AG04449 (cell line): ENCODE measurements at regions not wholly inside any gene's neighbourhood (a gene's known extent, or its start where the extent isn't known, plus 50 kb on each side); places are given as distances from the start of the nearest gene placed in this dataset.
"Not testable (repeated sequence)": the region's sequence is repeated elsewhere in the genome, so short reads cannot be mapped to it uniquely, and the experiment has no call there.

Experiments used
- CTCF ChIA-PET: fragments of 350-600 bp; formaldehyde crosslinking; extraction: SDS; loops from one replicate; lab custom pipeline; 2021; ENCODE audit warnings: antibody characterized with exemption; lab: Yijun Ruan, JAX
- POLR2A ChIA-PET: fragments of 400-600, 350-600 bp; formaldehyde crosslinking; extraction: SDS; loops from one replicate; lab custom pipeline; 2020; ENCODE audit warnings: antibody characterized with exemption, inconsistent platforms; lab: Yijun Ruan, JAX
- DNase-seq: peaks from one replicate; pipeline ENCODE4 v3.0.0-alpha.2; 2010; ENCODE audit warnings: low read depth, low spot score
- H3K4me3 ChIP-seq: 2 replicates; pipeline ENCODE4 v1.5.1; 2011; ENCODE audit warnings: low read depth, mild to moderate bottlenecking, control low read depth, low read length

DNA sequence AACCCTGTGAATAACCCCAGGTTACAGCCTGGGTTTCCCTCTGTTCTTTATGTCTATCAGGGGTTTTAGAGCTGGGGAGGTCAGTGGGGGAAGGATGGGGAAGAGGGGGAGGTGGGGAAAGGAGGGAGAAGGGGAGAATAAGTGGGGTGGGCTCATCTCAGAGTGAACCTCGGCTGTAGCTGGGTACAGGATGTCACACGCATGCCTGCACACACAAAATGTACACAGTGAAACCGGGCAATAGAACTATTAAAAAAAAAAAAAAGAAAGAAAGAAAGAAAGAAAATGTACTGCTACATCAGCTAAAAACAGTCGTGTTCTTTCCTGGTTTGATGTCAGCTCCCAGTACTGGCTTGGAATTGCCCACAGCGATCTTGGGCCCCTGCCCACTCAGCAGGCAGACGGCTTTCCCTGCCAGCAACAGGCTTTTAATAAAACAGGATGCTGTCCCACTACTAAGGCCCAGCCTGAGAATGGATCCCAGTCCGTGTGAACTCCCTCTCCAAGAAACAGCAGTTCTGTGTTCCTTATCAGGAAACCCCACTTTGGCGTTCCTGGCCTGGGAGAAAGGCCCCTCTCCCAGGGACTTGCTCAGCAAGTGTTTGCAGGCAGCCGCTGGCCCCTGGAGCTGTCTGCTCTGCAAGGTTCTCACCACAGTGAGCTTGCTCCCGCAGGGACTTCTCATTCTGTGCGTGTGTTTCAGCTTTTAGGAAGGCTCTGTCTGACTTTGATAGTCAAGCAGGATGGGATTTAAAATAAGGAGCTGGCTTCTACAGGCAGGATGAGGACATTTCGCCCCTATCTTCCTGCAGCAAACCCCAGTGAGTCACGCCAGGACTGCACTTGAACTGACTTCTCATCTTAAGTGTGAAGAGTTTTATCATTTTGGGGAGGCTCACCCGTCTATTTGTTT lies 225.6 kb downstream of the BCL2L11 start:
- DNase-seq, CTCF ChIA-PET, POLR2A ChIA-PET, H3K4me3 ChIP-seq: not testable (repeated sequence)

DNA sequence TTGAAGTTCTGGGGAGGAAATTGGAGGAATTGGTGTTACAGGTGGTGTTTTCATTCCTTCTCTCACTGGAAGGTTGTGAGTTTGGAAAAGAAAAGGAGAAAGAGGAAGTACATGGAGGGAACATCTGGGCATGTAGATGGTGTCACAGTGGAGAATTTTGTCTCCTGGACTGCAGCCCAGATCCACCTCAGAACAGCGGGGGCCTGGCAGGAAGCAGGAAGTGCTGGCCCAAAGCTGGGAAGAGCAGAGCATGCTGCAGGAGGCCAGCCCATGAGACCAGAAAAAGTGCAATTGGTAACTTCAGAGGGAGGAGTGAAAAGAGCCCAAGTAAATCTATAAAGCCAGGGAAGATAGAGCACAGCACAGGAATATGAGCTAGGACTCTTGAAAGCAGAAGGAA lies 227.0 kb downstream of the BCL2L11 start:
- CTCF ChIA-PET, H3K4me3 ChIP-seq, DNase-seq, POLR2A ChIA-PET: not testable (repeated sequence)

DNA sequence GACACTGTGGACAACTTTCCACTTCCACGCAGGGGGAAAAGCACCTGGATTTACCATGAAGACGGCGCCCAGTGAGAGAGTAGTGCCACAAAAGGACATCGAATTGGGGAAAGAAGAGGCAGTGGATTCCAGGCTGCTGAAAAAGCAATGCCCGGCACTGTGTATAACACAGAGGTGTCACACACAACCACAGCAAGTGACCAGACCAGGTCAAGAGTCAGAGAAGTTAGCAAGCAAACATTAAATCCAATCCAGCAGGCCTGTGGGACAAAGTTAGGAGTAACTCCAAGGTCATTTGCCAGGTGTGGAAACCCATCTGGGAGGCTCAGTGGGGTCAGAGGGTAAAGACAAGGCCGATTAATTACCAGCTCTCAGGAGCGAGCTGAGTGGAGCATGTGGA lies 227.6 kb downstream of the BCL2L11 start:
- CTCF ChIA-PET, DNase-seq, POLR2A ChIA-PET, H3K4me3 ChIP-seq: not testable (repeated sequence)

DNA sequence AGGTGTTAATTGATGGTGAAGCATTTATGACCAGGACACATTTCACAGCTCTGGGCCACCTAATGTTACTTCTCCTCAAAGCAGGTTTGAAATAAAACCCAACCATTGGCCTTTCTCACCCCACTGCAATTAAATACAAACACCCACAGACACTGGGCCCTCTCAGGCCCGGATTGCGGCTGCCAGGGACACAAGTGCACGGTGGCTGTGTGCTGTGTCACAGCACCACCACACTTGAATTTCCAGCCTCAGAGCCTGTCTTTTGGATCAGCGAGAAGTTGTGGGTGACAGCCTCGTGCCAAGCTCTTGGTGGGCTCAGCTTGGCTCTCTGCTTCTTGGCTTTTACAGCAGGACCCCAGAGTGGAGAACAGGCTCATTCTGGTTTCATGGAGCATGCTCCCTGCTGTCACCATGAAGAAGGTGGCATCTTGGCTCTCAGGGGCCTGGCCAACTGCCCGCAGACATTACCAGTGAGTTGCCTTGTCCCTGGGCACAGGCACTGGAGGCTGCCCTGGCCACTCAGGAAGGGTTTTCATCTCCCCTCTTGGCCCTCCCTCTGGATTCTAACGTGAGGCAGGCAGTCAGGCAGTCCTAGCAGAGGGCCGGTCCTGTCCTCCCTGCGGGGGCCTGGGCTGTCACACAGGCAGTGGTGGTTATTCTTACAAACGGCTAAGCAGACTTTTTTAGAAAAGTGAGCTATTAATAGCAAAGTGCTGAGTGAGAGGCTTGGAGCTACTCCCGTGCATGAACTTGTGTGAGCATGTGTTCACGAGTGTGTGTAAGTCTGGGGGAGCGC lies 234.5 kb downstream of the BCL2L11 start:
- DNase-seq, CTCF ChIA-PET, POLR2A ChIA-PET, H3K4me3 ChIP-seq: not testable (repeated sequence)

DNA sequence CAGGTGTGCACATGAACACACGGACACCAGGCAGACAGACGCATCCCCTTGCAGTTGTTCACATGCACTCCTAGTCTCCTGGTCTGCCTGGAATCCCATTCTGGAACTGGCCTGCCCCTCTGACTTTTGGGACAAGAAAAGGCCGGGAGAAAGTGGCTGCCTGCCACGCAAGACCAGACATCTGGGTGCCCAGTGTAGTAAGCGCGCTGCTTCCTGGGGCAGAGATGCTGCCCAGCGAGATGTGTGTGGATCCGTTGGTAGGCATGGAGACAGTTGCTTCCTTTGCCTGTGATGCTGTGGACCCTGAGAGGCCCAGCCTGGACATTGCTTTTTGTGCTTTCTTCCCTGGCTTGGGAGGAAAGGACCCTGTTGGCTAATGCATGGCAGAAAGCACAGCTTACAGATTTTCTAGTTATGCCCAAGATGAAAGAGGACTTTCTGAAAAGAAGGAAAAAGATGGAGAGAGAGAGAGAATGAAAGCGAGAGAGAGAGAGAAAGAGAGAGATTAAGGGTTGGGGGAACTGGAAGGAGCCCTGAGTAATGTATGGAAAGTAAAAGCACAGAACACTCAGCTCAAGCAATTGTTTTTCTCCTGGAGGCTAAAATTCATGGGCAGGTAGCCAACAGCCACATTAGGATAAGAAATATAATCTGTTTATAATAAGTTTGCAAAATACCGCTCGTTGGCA lies 235.3 kb downstream of the BCL2L11 start:
- H3K4me3 ChIP-seq, CTCF ChIA-PET, POLR2A ChIA-PET, DNase-seq: not testable (repeated sequence)

DNA sequence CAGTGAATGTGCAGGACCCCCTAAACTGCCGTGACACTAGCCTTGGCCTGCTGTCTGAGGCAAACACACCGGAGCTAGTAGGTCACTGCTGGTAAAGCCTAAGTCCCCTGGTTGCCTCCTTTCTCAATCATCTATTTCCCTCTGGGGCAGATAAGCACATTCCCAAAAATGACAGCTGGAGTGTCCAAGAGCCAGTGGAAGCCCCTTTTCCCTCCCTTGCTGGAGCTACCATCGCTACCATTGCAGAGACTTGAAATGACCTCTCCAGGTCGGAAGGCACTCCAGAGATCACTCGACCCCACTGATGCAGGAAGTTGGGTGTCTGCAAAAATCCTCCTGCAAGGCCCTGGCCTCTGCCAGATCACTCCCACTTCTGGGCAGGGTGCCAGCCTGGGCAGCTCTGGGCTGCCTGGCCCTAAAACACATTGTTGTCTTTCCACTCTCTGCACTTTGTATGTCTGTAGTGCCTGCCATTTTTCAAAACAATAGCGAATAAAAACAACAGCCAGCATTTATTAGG lies 235.9 kb downstream of the BCL2L11 start:
- POLR2A ChIA-PET, CTCF ChIA-PET, DNase-seq: not testable (repeated sequence)

DNA sequence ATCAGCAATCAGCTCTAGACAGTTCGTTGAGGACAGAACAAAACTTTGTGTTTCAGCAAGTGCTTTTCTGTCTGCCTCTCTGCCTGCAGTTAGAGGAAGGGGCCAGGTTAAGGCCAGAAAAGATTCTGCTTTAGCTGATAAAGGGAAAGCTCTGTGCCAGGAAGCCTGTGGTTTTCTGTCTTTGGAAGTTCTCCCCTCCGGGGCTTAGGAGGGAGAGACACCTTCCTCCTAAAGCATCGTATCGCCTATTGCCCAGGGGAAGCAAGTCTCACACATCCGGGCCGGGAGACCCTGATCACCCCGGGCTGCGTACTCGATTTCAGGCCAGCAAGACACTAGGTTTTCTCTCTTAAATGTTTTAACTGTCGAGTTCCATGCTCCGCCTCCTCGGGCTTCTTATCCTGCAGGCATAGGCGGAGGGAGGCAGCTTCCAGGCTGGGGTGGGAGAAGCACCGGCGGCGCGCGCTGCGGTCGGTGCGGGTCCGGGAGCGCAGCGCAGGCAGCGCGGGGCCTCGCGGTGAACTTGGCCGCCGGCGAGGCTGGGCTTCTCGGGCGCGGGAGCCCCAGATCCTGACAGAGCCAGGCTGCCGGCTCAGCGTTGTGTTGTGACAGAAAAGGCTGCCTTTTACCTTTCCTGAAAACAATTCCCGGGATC lies 245.4 kb downstream of the BCL2L11 start:
- POLR2A ChIA-PET, DNase-seq, CTCF ChIA-PET, H3K4me3 ChIP-seq: not testable (repeated sequence)

More for the DNA sequence above, 235.9 kb downstream of the BCL2L11 start:
- not testable (repeated sequence) for H3K4me3 ChIP-seq

DNA sequence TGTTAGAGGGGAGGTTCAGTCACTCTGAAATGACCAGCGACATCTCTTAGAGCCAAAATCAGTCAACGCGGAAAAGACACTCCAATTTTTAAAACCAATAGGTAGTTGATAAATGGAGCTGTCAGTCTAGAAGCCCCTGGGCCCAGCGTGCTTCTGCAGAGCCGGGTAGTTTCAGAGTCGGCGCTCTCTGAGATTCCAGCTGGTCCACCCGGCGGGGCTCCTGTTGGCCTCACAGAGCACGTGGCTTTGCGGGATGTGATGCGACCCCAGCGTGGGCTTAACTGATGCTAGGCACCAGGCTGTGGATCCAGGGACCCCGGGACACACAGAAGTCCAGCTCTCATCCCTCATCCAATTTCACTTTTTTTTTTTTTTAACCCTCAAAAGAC lies 245.9 kb downstream of the BCL2L11 start:
- DNase-seq, CTCF ChIA-PET, H3K4me3 ChIP-seq, POLR2A ChIA-PET: not testable (repeated sequence)

DNA sequence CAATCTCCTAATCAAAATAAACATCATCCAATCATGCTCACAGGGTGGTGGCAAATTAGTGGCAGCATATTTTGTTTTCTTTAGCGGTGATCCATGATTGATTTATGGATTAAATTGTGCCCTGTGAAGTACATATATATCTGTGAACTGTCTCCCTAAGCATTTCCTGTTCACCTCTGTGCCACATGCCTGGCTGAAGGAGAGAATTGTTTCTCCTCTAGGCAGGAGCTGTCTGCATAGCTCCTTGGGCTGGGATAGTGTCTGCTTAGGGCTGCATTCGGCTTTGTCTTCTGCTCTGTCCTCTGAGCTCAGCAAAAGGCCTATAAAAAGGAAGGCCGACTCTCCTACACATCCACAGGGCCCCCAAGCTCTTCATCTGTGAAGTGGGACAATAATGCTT lies 246.4 kb downstream of the BCL2L11 start:
- POLR2A ChIA-PET, CTCF ChIA-PET, H3K4me3 ChIP-seq, DNase-seq: not testable (repeated sequence)

DNA sequence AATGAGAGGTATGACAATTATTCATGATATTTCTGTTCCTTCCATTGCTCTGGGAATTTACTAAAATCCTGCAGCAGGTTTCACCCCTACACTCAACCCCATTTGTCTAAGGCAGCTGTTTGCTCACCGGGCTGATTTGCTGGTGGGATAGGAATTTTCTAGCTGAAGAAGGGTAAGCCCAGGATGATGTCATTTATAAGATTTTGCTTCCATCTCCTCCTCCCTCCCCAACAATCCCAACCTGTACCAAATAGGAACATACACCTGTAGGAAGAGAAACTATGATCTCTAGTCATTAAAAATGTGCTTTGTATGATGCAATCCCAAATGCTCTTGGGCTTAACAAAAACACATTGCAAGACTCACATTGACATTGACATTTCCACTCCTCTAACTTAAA lies 247.2 kb downstream of the BCL2L11 start:
- CTCF ChIA-PET, H3K4me3 ChIP-seq, POLR2A ChIA-PET: not testable (repeated sequence)
- DNase-seq, result peak; percentile 2

DNA sequence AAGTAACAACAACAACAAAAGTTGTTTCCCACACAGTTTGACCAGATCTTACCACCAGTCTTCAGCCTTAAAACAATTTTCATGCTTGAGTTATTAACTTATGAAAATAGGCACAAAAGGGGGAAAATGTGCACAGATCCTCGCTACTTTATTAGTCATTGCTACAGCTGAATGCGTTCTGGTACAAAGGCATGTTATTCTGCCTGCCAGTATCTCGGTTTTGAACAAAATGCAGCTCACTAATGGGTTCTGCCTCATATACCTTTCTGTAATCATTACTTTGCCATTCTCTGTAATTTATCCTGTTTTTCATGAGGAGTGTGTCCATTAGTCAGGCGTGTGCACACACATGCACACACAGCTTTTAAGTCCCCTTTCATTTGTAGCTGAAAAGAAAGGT lies 247.6 kb downstream of the BCL2L11 start:
- DNase-seq, CTCF ChIA-PET, H3K4me3 ChIP-seq, POLR2A ChIA-PET: not testable (repeated sequence)

DNA sequence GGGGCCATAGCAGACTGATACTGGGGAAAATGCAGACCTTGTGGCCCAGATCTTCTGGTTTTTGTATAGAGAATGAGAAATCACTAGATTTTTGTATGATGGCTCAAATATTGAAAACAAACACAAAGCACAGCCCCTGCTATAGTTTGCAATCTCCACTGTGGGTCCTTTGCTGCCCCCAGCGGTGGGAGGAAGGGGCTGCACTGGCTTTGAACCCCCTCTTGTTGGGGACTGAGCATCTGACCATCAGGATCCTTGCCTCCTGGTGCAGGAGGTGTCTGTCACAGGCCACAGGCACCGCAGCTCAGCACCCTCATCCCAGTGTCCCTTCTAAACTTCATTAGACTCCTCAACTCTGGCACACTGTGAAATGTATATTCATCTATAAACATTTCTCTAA lies 252.3 kb downstream of the BCL2L11 start:
- POLR2A ChIA-PET, DNase-seq, H3K4me3 ChIP-seq, CTCF ChIA-PET: not testable (repeated sequence)

DNA sequence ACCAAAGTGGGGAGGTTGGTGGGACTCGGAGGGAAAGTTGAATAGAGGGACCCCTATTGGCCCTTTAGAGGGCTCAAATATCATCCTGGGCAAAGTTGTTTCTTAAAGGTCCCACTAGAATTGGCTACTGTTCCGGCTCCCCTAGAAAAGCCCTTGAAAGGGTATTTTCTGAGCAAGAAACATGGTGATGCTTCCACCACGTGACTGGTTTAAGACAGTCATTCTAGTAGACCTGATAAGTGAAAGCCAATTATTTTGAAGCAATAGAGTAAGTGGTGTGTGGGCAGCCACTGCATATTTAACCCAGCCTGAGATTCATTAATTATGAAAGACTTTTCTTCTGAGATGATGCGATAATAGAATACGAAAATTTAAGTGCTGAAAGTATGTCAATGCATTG lies 253.3 kb downstream of the BCL2L11 start:
- DNase-seq, POLR2A ChIA-PET, H3K4me3 ChIP-seq, CTCF ChIA-PET: not testable (repeated sequence)

DNA sequence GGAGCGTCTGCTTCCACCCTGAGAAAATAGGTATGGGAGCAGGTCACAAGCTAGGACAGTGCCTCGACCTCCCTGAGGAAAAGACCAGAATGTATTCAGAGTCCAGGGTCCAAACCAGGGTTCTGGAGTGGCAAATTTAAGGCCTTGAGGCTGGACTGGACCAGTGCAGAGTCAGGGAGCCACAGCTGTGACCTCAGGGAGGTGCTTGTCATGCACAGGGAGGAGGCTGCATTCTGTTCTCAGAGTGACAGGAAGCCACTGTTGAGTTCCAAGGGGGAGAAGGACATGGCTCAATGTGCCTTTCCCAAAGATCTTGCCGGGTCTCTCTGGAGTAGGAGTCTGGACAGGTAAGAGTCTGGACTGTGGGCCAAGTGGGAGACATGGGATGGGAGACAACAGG lies 254.0 kb downstream of the BCL2L11 start:
- CTCF ChIA-PET, H3K4me3 ChIP-seq, DNase-seq, POLR2A ChIA-PET: not testable (repeated sequence)

DNA sequence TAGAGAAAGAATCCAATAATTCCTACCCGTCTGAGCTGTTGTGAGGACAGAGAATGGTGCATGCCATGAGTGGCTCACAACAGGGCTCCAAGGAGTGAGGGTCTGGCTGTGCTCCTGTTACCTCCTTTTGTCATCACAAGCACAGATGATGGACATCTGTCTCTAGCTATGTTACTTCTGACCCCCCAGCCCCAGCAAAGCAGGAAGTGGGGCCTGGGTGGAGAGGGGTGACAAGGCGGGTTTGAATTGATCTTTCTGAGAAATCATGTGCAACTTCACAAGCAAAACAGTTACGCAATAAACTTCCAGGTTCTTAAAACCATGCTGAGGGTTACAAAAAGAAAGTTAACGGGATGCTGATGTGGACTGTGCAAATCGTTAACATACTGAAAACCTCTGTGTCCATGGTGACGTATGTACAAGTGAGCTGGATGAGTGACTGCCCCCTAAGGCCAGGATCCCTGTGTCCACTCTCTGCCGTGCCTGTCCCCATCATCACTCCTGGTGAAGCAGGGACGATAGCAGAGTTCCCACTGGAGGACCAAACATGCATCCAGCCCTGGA lies 254.7 kb downstream of the BCL2L11 start:
- POLR2A ChIA-PET, CTCF ChIA-PET, H3K4me3 ChIP-seq, DNase-seq: not testable (repeated sequence)
